ENCODE measurements at regions not wholly inside any gene's neighbourhood (a gene's known extent, or its start where the extent isn't known, plus 50 kb on each side); places are given as distances from the start of the nearest gene placed in this dataset.

GRCh38 chr15:70194266-70194665 lies 96.5 kb upstream of the TLE3 start:
- no peak for TF ChIP-seq POLR2AphosphoS5 (IDR thresholded peaks at IDR 0.05; ENCODE audit: low read depth)
- no peak for TF ChIP-seq CTCF (IDR thresholded peaks at IDR 0.05; ENCODE audit: insufficient read depth, low read length)
- TF ChIP-seq SPI1 (IDR thresholded peaks at IDR 0.05; ENCODE audit: borderline replicate concordance, low read depth) = no peak
